HCT116 (cell line): ENCODE measurements at regions not wholly inside any gene's neighbourhood (a gene's known extent, or its start where the extent isn't known, plus 50 kb on each side); places are given as distances from the start of the nearest gene placed in this dataset.

ENCODE experiments used
- ATAC-seq: fragments of 200-7000 bp; cut with Tn5 transposase; 2 replicates; pipeline ENCODE4 v1.9.1; 2020; ENCODE audit warnings: mild to moderate bottlenecking, moderate library complexity
- BruUV-seq: library from RNA; stranded (reverse); fragments of 400-500 nt; replicated peaks from 2 replicates; lab custom pipeline; 2021; lab: Mats Ljungman, UMichigan
- CTCF ChIA-PET: fragments of 300-600 bp; sonication (Branson Sonifier 250); formaldehyde crosslinking; loops from one replicate; lab custom pipeline; 2021; ENCODE audit warnings: antibody characterized with exemption; lab: Charles Lee
- POLR2A ChIA-PET: fragments of 300-600, 350-600 bp; sonication (Branson Sonifier 250); formaldehyde crosslinking; loops from one replicate; lab custom pipeline; 2021; ENCODE audit warnings: antibody characterized with exemption; lab: Charles Lee
- RAD21 ChIA-PET, 2 experiments: fragments of 300-600 bp; sonication (Branson Sonifier 250); formaldehyde crosslinking; loops; one replicate each; lab custom pipeline; 2023; ENCODE audit warnings: low total read pairs in 2 of 2; ENCODE audit not compliant: uncharacterized antibody in 2 of 2, unreplicated experiment in 2 of 2, low non-redundant PET in 1 of 2; lab: Charles Lee
- DNase-seq: peaks from one replicate; pipeline ENCODE4 v3.0.0-alpha.2; 2010; ENCODE audit warnings: low read depth, low spot score
- H2AFZ ChIP-seq: fragments of 200-600 bp; shearing (Covaris generic), sonication (generic); 2 replicates; pipeline ENCODE4 v1.6.1; 2017; ENCODE audit warnings: low read depth, mixed run types, mixed read lengths, antibody characterized with exemption, low read length; ENCODE audit not compliant: poor library complexity, severe bottlenecking
- H3K27ac ChIP-seq: 2 replicates; pipeline ENCODE4 v1.5.1; 2012; ENCODE audit warnings: low read depth, low read length
- H3K27me3 ChIP-seq: fragments of 200-600 bp; sonication (generic); 2 replicates; pipeline ENCODE4 v1.6.1; 2016; ENCODE audit warnings: mixed run types, low read length, mixed read lengths; ENCODE audit not compliant: insufficient read depth
- H3K36me3 ChIP-seq, 2 experiments: fragments of 200-500 bp in 1 of 2; fragments of 200-600 bp in 1 of 2; sonication (Bioruptor generic) in 1 of 2; sonication (generic) in 1 of 2; 2 replicates each; pipeline versions ENCODE4 v1.5.1 to v1.6.1; 2014 to 2016; ENCODE audit warnings: low read length in 2 of 2, inconsistent platforms in 1 of 2, mixed read lengths in 1 of 2, mixed run types in 1 of 2; ENCODE audit not compliant: insufficient read depth in 2 of 2, control insufficient read depth in 1 of 2
- H3K4me1 ChIP-seq, 2 experiments: fragments of 200-600 bp in 1 of 2; sonication (generic) in 1 of 2; 2 replicates each; pipeline versions ENCODE4 v1.5.1 to v1.6.1; 2012 to 2017; ENCODE audit warnings: low read length in 2 of 2, inconsistent platforms in 1 of 2, mild to moderate bottlenecking in 1 of 2, mixed read lengths in 1 of 2, mixed run types in 1 of 2, moderate library complexity in 1 of 2; ENCODE audit not compliant: insufficient read depth in 2 of 2, control insufficient read depth in 1 of 2
- H3K4me2 ChIP-seq: fragments of 200-600 bp; sonication (generic); 2 replicates; pipeline ENCODE4 v1.6.1; 2017; ENCODE audit warnings: mixed run types, low read length, mixed read lengths
- H3K4me3 ChIP-seq, 2 experiments: fragments of 200-600 bp in 1 of 2; sonication (generic) in 1 of 2; replicated peaks in 1 of 2; 2 replicates each; pipeline ENCODE4 v1.5.1; 2011 to 2016; ENCODE audit warnings: low read length in 2 of 2, control low read depth in 1 of 2, low read depth in 1 of 2, mild to moderate bottlenecking in 1 of 2, mixed read lengths in 1 of 2, mixed run types in 1 of 2
- H3K79me2 ChIP-seq: fragments of 200-600 bp; sonication (generic); 2 replicates; pipeline ENCODE4 v1.6.1; 2017; ENCODE audit warnings: mild to moderate bottlenecking, mixed run types, low read length, moderate library complexity, mixed read lengths; ENCODE audit not compliant: insufficient read depth
- H3K9ac ChIP-seq: fragments of 200-600 bp; sonication (generic); 2 replicates; pipeline ENCODE4 v1.6.1; 2016; ENCODE audit warnings: low read length, mixed read lengths
- H3K9me2 ChIP-seq: fragments of 200-600 bp; sonication (generic), shearing (Covaris generic); 2 replicates; pipeline ENCODE4 v1.6.1; 2017; ENCODE audit warnings: mixed run types, mild to moderate bottlenecking, moderate library complexity; ENCODE audit not compliant: insufficient read depth
- H3K9me3 ChIP-seq, 2 experiments: fragments of 200-500 bp in 1 of 2; fragments of 200-600 bp in 1 of 2; sonication (Bioruptor generic) in 1 of 2; sonication (generic) in 1 of 2; 2 replicates each; pipeline ENCODE4 v1.6.1; 2014 to 2017; ENCODE audit warnings: low read length in 2 of 2, mixed read lengths in 2 of 2, inconsistent platforms in 1 of 2, low read depth in 1 of 2, mild to moderate bottlenecking in 1 of 2, mixed run types in 1 of 2, moderate library complexity in 1 of 2; ENCODE audit not compliant: control insufficient read depth in 1 of 2, insufficient read depth in 1 of 2
- H4K20me1 ChIP-seq: fragments of 200-600 bp; sonication (generic), shearing (Covaris generic); 2 replicates; pipeline ENCODE4 v1.6.1; 2017; ENCODE audit warnings: mixed run types, mild to moderate bottlenecking, moderate library complexity; ENCODE audit not compliant: insufficient read depth
- ATF3 ChIP-seq: IDR thresholded peaks from 2 replicates; pipeline ENCODE4 v1.6.1; 2012
- CBX3 ChIP-seq: IDR thresholded peaks from 2 replicates; pipeline ENCODE4 v1.6.1; 2012; ENCODE audit warnings: low read depth
- CEBPB ChIP-seq: IDR thresholded peaks from 2 replicates; pipeline ENCODE4 v1.6.1; 2012; ENCODE audit warnings: low read depth
- EGR1 ChIP-seq: IDR thresholded peaks from 2 replicates; pipeline ENCODE4 v1.6.1; 2012; ENCODE audit warnings: low read depth
- ELF1 ChIP-seq: IDR thresholded peaks from 2 replicates; pipeline ENCODE4 v1.6.1; 2012; ENCODE audit warnings: low read depth, borderline replicate concordance
- FOSL1 ChIP-seq: IDR thresholded peaks from 2 replicates; pipeline ENCODE4 v1.6.1; 2012; ENCODE audit warnings: low read depth
- JUND ChIP-seq: IDR thresholded peaks from 2 replicates; pipeline ENCODE4 v1.6.1; 2012
- POLR2A ChIP-seq: IDR thresholded peaks from 2 replicates; pipeline ENCODE4 v1.7.0; 2011; ENCODE audit warnings: borderline replicate concordance; ENCODE audit not compliant: insufficient read depth, insufficient read length; ENCODE audit errors: extremely low read depth
- POLR2AphosphoS5 ChIP-seq: IDR thresholded peaks from 2 replicates; pipeline ENCODE4 v1.6.1; 2011; ENCODE audit warnings: mild to moderate bottlenecking, low read depth, low read length, moderate library complexity
- RAD21 ChIP-seq: IDR thresholded peaks from 2 replicates; pipeline ENCODE4 v1.6.1; 2012; ENCODE audit warnings: low read depth, mild to moderate bottlenecking
- SIN3A ChIP-seq: IDR thresholded peaks from 2 replicates; pipeline ENCODE4 v1.6.1; 2012; ENCODE audit warnings: low read depth
- SRF ChIP-seq: IDR thresholded peaks from 2 replicates; pipeline ENCODE4 v1.6.1; 2012; ENCODE audit warnings: low read depth
- TCF7L2 ChIP-seq: IDR thresholded peaks from 2 replicates; pipeline ENCODE4 v1.7.0; 2011; ENCODE audit warnings: borderline replicate concordance, inconsistent platforms; ENCODE audit not compliant: insufficient read depth, insufficient read length; ENCODE audit errors: extremely low read depth
- YY1 ChIP-seq: IDR thresholded peaks from 2 replicates; pipeline ENCODE4 v1.6.1; 2011; ENCODE audit warnings: low read length, low read depth, moderate library complexity, mild to moderate bottlenecking; ENCODE audit not compliant: insufficient replicate concordance; ENCODE audit errors: extremely low read depth
- ZFX ChIP-seq: fragments of 450-650 bp; IDR thresholded peaks from 2 replicates; pipeline ENCODE4 v1.6.1; 2017
- ZNF274 ChIP-seq: fragments of 200-500 bp; sonication (Bioruptor generic); IDR thresholded peaks from 2 replicates; pipeline ENCODE4 v1.6.1; 2014; ENCODE audit warnings: mild to moderate bottlenecking, low read depth, low read length, inconsistent platforms
- intact Hi-C: fragments of 100-400 bp; cut with micrococcal nuclease; formaldehyde crosslinking; loops from 2 replicates; pipeline ENCODE4 v1.10.0; 2022
- TF ChIP-seq, protein P1 (sequence below): IDR thresholded peaks from 2 replicates; pipeline ENCODE4 v1.6.1; 2011; ENCODE audit warnings: mild to moderate bottlenecking, low read length, moderate library complexity; ENCODE audit not compliant: insufficient replicate concordance; ENCODE audit errors: extremely low read depth
- TF ChIP-seq, protein P2 (sequence below): IDR thresholded peaks from 2 replicates; pipeline ENCODE4 v1.6.1; 2012; ENCODE audit warnings: low read depth

DNA sequence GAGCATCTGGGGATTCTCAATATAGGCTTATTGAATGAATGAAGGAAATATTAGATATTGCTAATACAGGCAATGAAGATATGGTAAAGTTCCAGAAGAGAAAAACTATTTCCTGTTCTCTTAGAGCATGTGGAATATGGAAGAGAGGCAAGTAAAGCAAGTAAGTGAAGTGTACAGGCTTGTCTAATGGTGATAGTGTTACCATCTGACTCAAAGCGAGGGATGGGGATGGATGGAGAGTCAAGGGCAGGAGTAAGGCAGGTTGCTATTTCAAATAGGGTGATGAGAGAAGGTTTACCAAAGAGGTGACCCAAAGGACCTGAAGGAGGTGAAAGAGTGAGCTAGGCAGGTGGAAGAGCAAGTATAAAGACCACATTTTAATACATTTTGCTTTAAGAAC lies 55.2 kb upstream of the SLC38A11 start:
- Histone ChIP-seq H3K27me3 (peaks cover 14% of the 10 kb centered on the region; the same call in 1 of the 2 replicates), H3K36me3 (no peaks in the 10 kb centered on the region), H3K79me2 (no peaks in the 10 kb centered on the region), H3K4me2 (no peak overlapping the region), H3K4me3 (no peak overlapping the region), H3K9ac (no peak overlapping the region), H4K20me1 (no peaks in the 10 kb centered on the region), H2AFZ (no peak overlapping the region), H3K4me1 (no peaks in the 10 kb centered on the region), H3K27ac (no peak overlapping the region), H3K9me3 (no peaks in the 10 kb centered on the region), H3K9me2 (no peaks in the 10 kb centered on the region)
- no peak for ATAC-seq
- no TSS peak for BruUV-seq
- CTCF ChIA-PET, result no interaction called here
- intact Hi-C loops, result loop anchor here (10.0 kb wide), 3 partner anchors 276 to 864 kb away; no protein-coding TSS in a partner anchor
- TF ChIP-seq RAD21 (no peak), TCF7L2 (no peak), SRF (no peak), POLR2A (no peak), ZNF274 (no peak), EGR1 (no peak), POLR2AphosphoS5 (no peak), FOSL1 (no peak), ATF3 (no peak), CEBPB (no peak), ELF1 (no peak), JUND (no peak), CBX3 (no peak), SIN3A (no peak), ZFX (no peak), YY1 (no peak)
- TF ChIP-seq, protein P1, sequence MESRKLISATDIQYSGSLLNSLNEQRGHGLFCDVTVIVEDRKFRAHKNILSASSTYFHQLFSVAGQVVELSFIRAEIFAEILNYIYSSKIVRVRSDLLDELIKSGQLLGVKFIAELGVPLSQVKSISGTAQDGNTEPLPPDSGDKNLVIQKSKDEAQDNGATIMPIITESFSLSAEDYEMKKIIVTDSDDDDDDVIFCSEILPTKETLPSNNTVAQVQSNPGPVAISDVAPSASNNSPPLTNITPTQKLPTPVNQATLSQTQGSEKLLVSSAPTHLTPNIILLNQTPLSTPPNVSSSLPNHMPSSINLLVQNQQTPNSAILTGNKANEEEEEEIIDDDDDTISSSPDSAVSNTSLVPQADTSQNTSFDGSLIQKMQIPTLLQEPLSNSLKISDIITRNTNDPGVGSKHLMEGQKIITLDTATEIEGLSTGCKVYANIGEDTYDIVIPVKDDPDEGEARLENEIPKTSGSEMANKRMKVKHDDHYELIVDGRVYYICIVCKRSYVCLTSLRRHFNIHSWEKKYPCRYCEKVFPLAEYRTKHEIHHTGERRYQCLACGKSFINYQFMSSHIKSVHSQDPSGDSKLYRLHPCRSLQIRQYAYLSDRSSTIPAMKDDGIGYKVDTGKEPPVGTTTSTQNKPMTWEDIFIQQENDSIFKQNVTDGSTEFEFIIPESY, result no peak
- TF ChIP-seq, protein P2, sequence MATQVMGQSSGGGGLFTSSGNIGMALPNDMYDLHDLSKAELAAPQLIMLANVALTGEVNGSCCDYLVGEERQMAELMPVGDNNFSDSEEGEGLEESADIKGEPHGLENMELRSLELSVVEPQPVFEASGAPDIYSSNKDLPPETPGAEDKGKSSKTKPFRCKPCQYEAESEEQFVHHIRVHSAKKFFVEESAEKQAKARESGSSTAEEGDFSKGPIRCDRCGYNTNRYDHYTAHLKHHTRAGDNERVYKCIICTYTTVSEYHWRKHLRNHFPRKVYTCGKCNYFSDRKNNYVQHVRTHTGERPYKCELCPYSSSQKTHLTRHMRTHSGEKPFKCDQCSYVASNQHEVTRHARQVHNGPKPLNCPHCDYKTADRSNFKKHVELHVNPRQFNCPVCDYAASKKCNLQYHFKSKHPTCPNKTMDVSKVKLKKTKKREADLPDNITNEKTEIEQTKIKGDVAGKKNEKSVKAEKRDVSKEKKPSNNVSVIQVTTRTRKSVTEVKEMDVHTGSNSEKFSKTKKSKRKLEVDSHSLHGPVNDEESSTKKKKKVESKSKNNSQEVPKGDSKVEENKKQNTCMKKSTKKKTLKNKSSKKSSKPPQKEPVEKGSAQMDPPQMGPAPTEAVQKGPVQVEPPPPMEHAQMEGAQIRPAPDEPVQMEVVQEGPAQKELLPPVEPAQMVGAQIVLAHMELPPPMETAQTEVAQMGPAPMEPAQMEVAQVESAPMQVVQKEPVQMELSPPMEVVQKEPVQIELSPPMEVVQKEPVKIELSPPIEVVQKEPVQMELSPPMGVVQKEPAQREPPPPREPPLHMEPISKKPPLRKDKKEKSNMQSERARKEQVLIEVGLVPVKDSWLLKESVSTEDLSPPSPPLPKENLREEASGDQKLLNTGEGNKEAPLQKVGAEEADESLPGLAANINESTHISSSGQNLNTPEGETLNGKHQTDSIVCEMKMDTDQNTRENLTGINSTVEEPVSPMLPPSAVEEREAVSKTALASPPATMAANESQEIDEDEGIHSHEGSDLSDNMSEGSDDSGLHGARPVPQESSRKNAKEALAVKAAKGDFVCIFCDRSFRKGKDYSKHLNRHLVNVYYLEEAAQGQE, result no peak
- POLR2A ChIA-PET, result no interaction called here
- RAD21 ChIA-PET, result no interaction called here
- no peak for DNase-seq
